ENCODE measurements at regions not wholly inside any gene's neighbourhood (a gene's known extent, or its start where the extent isn't known, plus 50 kb on each side); places are given as distances from the start of the nearest gene placed in this dataset.

GRCh38 chr1:219265026-219265515 is 91.4 kb downstream of the LYPLAL1 start:
- DNase-seq, result no peak

- DNase-seq, result no peak
These were observed 90.9 kb downstream of the LYPLAL1 start for GRCh38 chr1:219264561-219264960.

Data from NCI-H1048 (cell line).